ENCODE measurements at regions not wholly inside any gene's neighbourhood (a gene's known extent, or its start where the extent isn't known, plus 50 kb on each side); places are given as distances from the start of the nearest gene placed in this dataset.

- no peaks in the 10 kb centered on the region for H3K27me3 Mint-ChIP-seq
- ATAC-seq, result no peak
- no peak overlapping the region for H3K4me3 Mint-ChIP-seq
- no peak for DNase-seq
- no peaks in the 10 kb centered on the region for H3K4me1 Mint-ChIP-seq
- no peaks in the 10 kb centered on the region for H3K9me3 ChIP-seq (ENCODE audit: control insufficient read depth, low read length, poor library complexity, severe bottlenecking)
- no peak overlapping the region for H3K27ac Mint-ChIP-seq
- no peaks in the 10 kb centered on the region for H3K36me3 Mint-ChIP-seq (ENCODE audit: low read depth)
Observed at GRCh38 chr10:130787243-130787642, 524.3 kb downstream of the TCERG1L start.

DNA sequence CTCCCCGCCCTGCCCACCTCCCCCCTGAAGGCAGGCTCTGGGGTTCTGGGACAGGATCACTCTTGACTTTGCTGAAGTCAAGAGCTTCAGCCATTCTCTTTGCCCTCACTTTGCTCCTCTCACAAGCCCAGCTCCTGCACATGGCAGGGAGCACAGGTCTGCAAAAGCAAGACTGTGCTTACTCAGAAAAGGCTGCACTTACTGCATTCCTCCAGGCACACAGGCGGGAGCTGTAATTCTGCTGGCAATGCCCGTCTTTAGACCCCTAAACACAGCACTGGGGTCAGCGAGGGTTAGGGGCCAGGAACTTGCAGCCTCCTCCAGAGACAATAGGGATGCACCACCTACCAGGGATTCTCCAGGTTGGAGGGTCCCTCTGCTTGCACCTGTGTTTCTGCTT lies 523.7 kb downstream of the TCERG1L start:
- no peak overlapping the region for H3K4me3 Mint-ChIP-seq
- DNase-seq (no peak), ATAC-seq (no peak)
- no peaks in the 10 kb centered on the region for H3K27me3 Mint-ChIP-seq
- H3K36me3 Mint-ChIP-seq (ENCODE audit: low read depth), result no peaks in the 10 kb centered on the region
- H3K9me3 ChIP-seq (ENCODE audit: control insufficient read depth, low read length, poor library complexity, severe bottlenecking), result no peaks in the 10 kb centered on the region
- H3K4me1 Mint-ChIP-seq, result no peaks in the 10 kb centered on the region
- no peak overlapping the region for H3K27ac Mint-ChIP-seq

DNA sequence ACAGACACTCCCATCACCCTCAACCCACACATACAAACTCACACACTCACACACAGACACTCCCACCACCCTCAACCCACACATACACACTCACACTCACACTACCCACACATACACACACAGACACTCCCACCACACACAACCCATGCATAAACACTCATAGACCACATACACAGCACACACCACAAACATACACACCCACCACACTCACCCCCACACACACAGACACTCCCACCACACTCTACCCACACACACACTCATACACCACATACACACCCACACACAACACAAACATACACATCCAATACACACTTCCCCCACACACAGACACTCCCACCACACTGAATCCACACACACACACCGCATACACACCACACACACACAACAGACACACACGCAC lies 521.2 kb downstream of the TCERG1L start:
- Mint-ChIP-seq H3K4me3 (no peak overlapping the region), H3K27ac (no peak overlapping the region), H3K36me3 (ENCODE audit: low read depth) (no peaks in the 10 kb centered on the region), H3K27me3 (no peaks in the 10 kb centered on the region), H3K4me1 (no peaks in the 10 kb centered on the region)
- DNase-seq (no peak), ATAC-seq (no peak)
- no peaks in the 10 kb centered on the region for H3K9me3 ChIP-seq (ENCODE audit: control insufficient read depth, low read length, poor library complexity, severe bottlenecking)

GRCh38 chr10:130792096-130792845 lies 519.2 kb downstream of the TCERG1L start:
- H3K9me3 ChIP-seq (ENCODE audit: control insufficient read depth, low read length, poor library complexity, severe bottlenecking), result no peaks in the 10 kb centered on the region
- ATAC-seq, result no peak
- DNase-seq, result no peak
- Mint-ChIP-seq H3K27ac (no peak overlapping the region), H3K27me3 (peaks cover 5% of the 10 kb centered on the region), H3K4me1 (no peaks in the 10 kb centered on the region), H3K36me3 (ENCODE audit: low read depth) (no peaks in the 10 kb centered on the region), H3K4me3 (no peak overlapping the region)

GRCh38 chr10:130795819-130796218 lies 515.7 kb downstream of the TCERG1L start:
- no peak overlapping the region for H3K27ac Mint-ChIP-seq
- H3K4me3 Mint-ChIP-seq, result no peak overlapping the region

DNA sequence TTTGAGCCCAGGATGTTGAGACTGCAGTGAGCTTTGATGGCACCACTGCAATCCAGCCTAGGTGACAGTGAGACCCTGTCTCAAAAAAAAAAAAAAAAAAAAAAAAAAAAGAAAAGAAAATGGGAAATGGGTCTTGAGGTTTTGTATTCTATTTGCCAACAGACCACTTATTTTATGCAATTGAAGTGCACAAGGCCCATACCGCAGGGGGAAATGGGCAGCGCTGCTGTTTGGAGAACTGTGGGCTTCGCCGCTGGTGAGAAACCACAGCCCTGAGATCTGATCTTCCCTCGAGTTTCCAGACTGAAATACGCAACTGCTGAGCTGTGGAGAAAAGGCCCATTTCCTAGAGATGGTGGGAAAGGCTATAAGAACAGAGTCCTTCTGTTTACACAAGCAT lies 512.0 kb downstream of the TCERG1L start:
- no peak for ATAC-seq
- no peak for DNase-seq
- peaks cover 5% of the 10 kb centered on the region for H3K27me3 Mint-ChIP-seq
- no peaks in the 10 kb centered on the region for H3K4me1 Mint-ChIP-seq
- H3K36me3 Mint-ChIP-seq (ENCODE audit: low read depth), result no peaks in the 10 kb centered on the region
- H3K4me3 Mint-ChIP-seq, result no peak overlapping the region
- no peak overlapping the region for H3K27ac Mint-ChIP-seq
- no peaks in the 10 kb centered on the region for H3K9me3 ChIP-seq (ENCODE audit: control insufficient read depth, low read length, poor library complexity, severe bottlenecking)

More at GRCh38 chr10:130795819-130796218, 515.7 kb downstream of the TCERG1L start:
- Mint-ChIP-seq H3K4me1 (no peaks in the 10 kb centered on the region), H3K36me3 (ENCODE audit: low read depth) (no peaks in the 10 kb centered on the region), H3K27me3 (peaks cover 5% of the 10 kb centered on the region)
- ATAC-seq (no peak), DNase-seq (no peak)
- H3K9me3 ChIP-seq (ENCODE audit: control insufficient read depth, low read length, poor library complexity, severe bottlenecking), result no peaks in the 10 kb centered on the region

GRCh38 chr10:130800281-130800680 lies 511.2 kb downstream of the TCERG1L start:
- Mint-ChIP-seq H3K36me3 (ENCODE audit: low read depth) (no peaks in the 10 kb centered on the region), H3K27ac (no peak overlapping the region), H3K4me1 (no peaks in the 10 kb centered on the region), H3K27me3 (peaks cover 5% of the 10 kb centered on the region), H3K4me3 (no peak overlapping the region)
- no peaks in the 10 kb centered on the region for H3K9me3 ChIP-seq (ENCODE audit: control insufficient read depth, low read length, poor library complexity, severe bottlenecking)
- DNase-seq (no peak), ATAC-seq (no peak)

GRCh38 chr10:130801276-130801675 lies 510.2 kb downstream of the TCERG1L start:
- DNase-seq (no peak), ATAC-seq (no peak)
- Mint-ChIP-seq H3K27me3 (peaks cover 5% of the 10 kb centered on the region), H3K36me3 (ENCODE audit: low read depth) (no peaks in the 10 kb centered on the region), H3K27ac (no peak overlapping the region), H3K4me1 (no peaks in the 10 kb centered on the region), H3K4me3 (no peak overlapping the region)
- no peaks in the 10 kb centered on the region for H3K9me3 ChIP-seq (ENCODE audit: control insufficient read depth, low read length, poor library complexity, severe bottlenecking)

DNA sequence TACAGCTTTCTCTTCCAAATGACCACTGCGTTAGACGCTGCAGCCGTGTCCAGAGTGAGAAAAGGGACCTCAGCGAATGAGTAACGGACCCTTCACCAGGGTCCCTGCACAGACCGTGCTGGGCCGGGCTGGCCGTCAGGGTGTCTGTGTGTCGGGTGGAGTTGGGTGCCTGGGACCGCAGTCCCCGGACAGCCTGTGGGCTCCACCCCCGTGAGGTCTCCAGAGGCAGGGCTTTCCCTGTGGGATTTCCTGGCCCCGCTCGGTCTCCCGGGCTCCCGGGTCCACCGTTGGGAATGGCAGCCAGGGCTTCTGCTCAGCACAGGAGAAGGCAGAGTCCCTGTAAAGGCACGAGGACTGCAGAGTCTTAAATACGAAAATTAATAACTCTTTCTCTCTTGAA lies 509.7 kb downstream of the TCERG1L start:
- no peaks in the 10 kb centered on the region for H3K9me3 ChIP-seq (ENCODE audit: control insufficient read depth, low read length, poor library complexity, severe bottlenecking)
- H3K27me3 Mint-ChIP-seq, result no peaks in the 10 kb centered on the region
- no peak overlapping the region for H3K4me3 Mint-ChIP-seq
- no peaks in the 10 kb centered on the region for H3K4me1 Mint-ChIP-seq
- ATAC-seq (no peak), DNase-seq (no peak)
- no peak overlapping the region for H3K27ac Mint-ChIP-seq
- H3K36me3 Mint-ChIP-seq (ENCODE audit: low read depth), result no peaks in the 10 kb centered on the region

- Mint-ChIP-seq H3K27me3 (no peaks in the 10 kb centered on the region), H3K4me3 (no peak overlapping the region), H3K27ac (no peak overlapping the region), H3K36me3 (ENCODE audit: low read depth) (no peaks in the 10 kb centered on the region), H3K4me1 (no peaks in the 10 kb centered on the region)
- ATAC-seq, result no peak
- H3K9me3 ChIP-seq (ENCODE audit: control insufficient read depth, low read length, poor library complexity, severe bottlenecking), result no peaks in the 10 kb centered on the region
- no peak for DNase-seq
Observed at GRCh38 chr10:130802301-130802700, 509.2 kb downstream of the TCERG1L start.

GRCh38 chr10:130804281-130804680 lies 507.2 kb downstream of the TCERG1L start:
- Mint-ChIP-seq H3K4me3 (no peak overlapping the region), H3K27me3 (no peaks in the 10 kb centered on the region), H3K4me1 (no peaks in the 10 kb centered on the region), H3K36me3 (ENCODE audit: low read depth) (no peaks in the 10 kb centered on the region), H3K27ac (no peak overlapping the region)
- H3K9me3 ChIP-seq (ENCODE audit: control insufficient read depth, low read length, poor library complexity, severe bottlenecking), result no peaks in the 10 kb centered on the region
- ATAC-seq, result no peak
- no peak for DNase-seq

- no peak overlapping the region for H3K4me3 Mint-ChIP-seq
- H3K27ac Mint-ChIP-seq, result no peak overlapping the region
- no peaks in the 10 kb centered on the region for H3K4me1 Mint-ChIP-seq
- DNase-seq, result no peak
- no peaks in the 10 kb centered on the region for H3K9me3 ChIP-seq (ENCODE audit: control insufficient read depth, low read length, poor library complexity, severe bottlenecking)
- H3K27me3 Mint-ChIP-seq, result no peaks in the 10 kb centered on the region
- H3K36me3 Mint-ChIP-seq (ENCODE audit: low read depth), result no peaks in the 10 kb centered on the region
- ATAC-seq, result no peak
Observed at GRCh38 chr10:130804778-130805634, 506.5 kb downstream of the TCERG1L start.

- Mint-ChIP-seq H3K4me3 (no peak overlapping the region), H3K36me3 (ENCODE audit: low read depth) (no peaks in the 10 kb centered on the region), H3K4me1 (no peaks in the 10 kb centered on the region), H3K27me3 (no peaks in the 10 kb centered on the region), H3K27ac (no peak overlapping the region)
- H3K9me3 ChIP-seq (ENCODE audit: control insufficient read depth, low read length, poor library complexity, severe bottlenecking), result no peaks in the 10 kb centered on the region
- DNase-seq (no peak), ATAC-seq (no peak)
Observed at GRCh38 chr10:130805635-130806030, 505.9 kb downstream of the TCERG1L start.

- Mint-ChIP-seq H3K36me3 (ENCODE audit: low read depth) (no peaks in the 10 kb centered on the region), H3K27me3 (no peaks in the 10 kb centered on the region), H3K27ac (no peak overlapping the region), H3K4me3 (no peak overlapping the region), H3K4me1 (no peaks in the 10 kb centered on the region)
- H3K9me3 ChIP-seq (ENCODE audit: control insufficient read depth, low read length, poor library complexity, severe bottlenecking), result no peaks in the 10 kb centered on the region
- ATAC-seq (no peak), DNase-seq (no peak)
Observed at GRCh38 chr10:130806426-130806825, 505.1 kb downstream of the TCERG1L start.

Data from T-helper 17 cell (primary cell).